ENCODE measurements at regions not wholly inside any gene's neighbourhood (a gene's known extent, or its start where the extent isn't known, plus 50 kb on each side); places are given as distances from the start of the nearest gene placed in this dataset.

DNA sequence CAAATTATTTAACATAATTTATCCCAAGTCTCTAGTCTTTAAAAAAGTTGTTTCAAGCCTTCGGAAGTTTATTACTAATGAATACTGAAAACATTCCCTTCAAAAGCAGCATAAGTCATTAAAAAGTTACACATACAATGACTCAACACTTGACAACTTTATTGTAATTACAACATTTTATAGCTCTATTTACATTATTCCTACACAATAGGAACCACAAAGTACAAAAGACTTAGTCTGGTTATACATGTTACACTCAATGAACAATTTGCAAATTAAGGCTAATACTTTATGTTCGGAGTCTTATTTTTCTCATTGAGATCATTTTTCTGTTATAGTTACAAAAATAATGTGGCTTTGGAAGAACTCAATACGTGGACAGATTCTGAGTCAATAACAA lies 114.4 kb upstream of the POF1B start:
- no peak for TF ChIP-seq POLR2A (IDR thresholded peaks at IDR 0.05)
- TF ChIP-seq, protein P1, sequence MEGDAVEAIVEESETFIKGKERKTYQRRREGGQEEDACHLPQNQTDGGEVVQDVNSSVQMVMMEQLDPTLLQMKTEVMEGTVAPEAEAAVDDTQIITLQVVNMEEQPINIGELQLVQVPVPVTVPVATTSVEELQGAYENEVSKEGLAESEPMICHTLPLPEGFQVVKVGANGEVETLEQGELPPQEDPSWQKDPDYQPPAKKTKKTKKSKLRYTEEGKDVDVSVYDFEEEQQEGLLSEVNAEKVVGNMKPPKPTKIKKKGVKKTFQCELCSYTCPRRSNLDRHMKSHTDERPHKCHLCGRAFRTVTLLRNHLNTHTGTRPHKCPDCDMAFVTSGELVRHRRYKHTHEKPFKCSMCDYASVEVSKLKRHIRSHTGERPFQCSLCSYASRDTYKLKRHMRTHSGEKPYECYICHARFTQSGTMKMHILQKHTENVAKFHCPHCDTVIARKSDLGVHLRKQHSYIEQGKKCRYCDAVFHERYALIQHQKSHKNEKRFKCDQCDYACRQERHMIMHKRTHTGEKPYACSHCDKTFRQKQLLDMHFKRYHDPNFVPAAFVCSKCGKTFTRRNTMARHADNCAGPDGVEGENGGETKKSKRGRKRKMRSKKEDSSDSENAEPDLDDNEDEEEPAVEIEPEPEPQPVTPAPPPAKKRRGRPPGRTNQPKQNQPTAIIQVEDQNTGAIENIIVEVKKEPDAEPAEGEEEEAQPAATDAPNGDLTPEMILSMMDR (IDR thresholded peaks at IDR 0.05) = no peak
- Histone ChIP-seq H3K9me3 (no peaks in the 10 kb centered on the region), H3K27ac (no peak overlapping the region), H3K27me3 (peaks cover 0 to 3% of the 10 kb centered on the region in 2 donors), H3K36me3 (no peaks in the 10 kb centered on the region), H3K4me3 (no peak overlapping the region), H3K4me1 (no peaks in the 10 kb centered on the region)
- DNase-seq = no peak
- intact Hi-C loops (cut with DNase I; ENCODE audit: low total_unique reads) = no loop called here

DNA sequence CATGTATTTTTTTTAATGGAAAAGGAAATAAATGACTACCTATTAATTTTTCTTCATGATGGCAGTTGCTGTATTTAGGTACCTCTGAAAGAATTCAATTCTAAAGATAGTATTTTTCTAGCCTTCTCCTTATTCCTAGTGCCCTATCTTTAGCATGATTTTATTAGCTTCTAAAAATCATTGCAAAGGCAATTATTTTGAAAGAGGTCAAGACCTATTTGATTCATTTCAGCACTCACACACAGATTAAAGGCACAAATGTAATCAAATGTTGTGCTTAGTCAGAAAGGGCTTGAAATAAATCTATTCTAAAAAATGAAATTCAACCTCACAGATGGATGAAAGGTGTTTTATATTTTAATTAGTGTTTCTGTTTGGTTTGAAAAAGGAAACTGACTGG lies 74.8 kb upstream of the POF1B start:
- no peaks in the 10 kb centered on the region for H3K27me3 ChIP-seq
- no peaks in the 10 kb centered on the region for H3K9me3 ChIP-seq
- intact Hi-C loops (cut with DNase I; ENCODE audit: low total_unique reads) = no loop called here
- DNase-seq = no peak
- H3K36me3 ChIP-seq = no peaks in the 10 kb centered on the region
- TF ChIP-seq, protein P1 (IDR thresholded peaks at IDR 0.05) = no peak
- TF ChIP-seq POLR2A (IDR thresholded peaks at IDR 0.05) = no peak
- H3K27ac ChIP-seq = no peak overlapping the region
- no peaks in the 10 kb centered on the region for H3K4me1 ChIP-seq
- H3K4me3 ChIP-seq = no peak overlapping the region

DNA sequence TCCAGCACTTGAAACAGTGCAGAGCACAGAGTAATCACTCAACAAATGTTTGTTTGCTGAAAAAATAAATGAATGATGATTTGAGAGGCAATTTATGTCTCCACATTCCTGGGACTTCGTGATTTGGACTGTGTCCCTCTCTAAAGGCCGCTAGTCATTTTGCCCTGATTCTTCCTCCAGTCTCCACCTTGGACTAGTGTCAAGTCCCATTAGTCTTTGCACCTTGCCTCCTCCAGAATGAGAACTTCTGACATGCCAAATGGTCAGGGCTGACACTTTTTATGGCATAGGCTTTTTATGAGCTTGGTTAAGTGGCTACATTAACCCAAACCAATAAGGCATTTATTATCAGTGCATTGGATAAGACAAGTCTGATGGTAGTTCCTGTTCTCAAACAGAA lies 65.1 kb upstream of the POF1B start:
- no peaks in the 10 kb centered on the region for H3K4me1 ChIP-seq
- H3K4me3 ChIP-seq = no peak overlapping the region
- TF ChIP-seq, protein P1 (IDR thresholded peaks at IDR 0.05) = no peak
- H3K27me3 ChIP-seq = no peaks in the 10 kb centered on the region
- no peak overlapping the region for H3K27ac ChIP-seq
- H3K9me3 ChIP-seq = no peaks in the 10 kb centered on the region
- no peaks in the 10 kb centered on the region for H3K36me3 ChIP-seq
- no peak for DNase-seq
- intact Hi-C loops (cut with DNase I; ENCODE audit: low total_unique reads) = no loop called here

Data from uterus (tissue), 3 donors.